Activated CD4-positive, alpha-beta T cell treated with anti-CD3 and anti-CD28 coated beads, Interleukin-2, amount 50 U/mL, for 16 hours (primary cell): ENCODE measurements at regions not wholly inside any gene's neighbourhood (a gene's known extent, or its start where the extent isn't known, plus 50 kb on each side); places are given as distances from the start of the nearest gene placed in this dataset.
"Not testable (repeated sequence)": the region's sequence is repeated elsewhere in the genome, so short reads cannot be mapped to it uniquely, and the experiment has no call there.

ENCODE experiments used
- DNase-seq: peaks from one replicate; pipeline ENCODE4 v3.0.0-alpha.2; 2020

- no peak for DNase-seq
These were observed 448.7 kb upstream of the PFKP start for GRCh38 chr10:2618690-2619089.

DNA sequence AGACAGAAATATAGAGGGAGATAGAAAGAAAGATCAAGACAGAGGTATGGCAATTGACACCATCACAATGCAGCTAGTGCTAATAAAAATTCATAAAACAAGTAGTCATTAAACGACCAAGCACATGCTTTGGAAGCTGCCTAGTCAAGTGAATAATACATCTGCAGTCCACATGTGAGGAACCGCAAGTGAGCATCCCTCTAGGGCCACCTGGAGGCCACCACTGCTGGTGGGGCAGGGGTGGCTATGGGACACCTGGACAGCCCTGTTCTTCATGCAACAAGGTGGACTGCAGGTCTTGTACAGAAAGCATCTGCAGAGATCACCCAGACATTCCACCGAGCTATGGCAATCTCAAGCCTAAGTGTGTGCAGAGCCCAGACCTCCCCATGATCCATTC lies 451.1 kb upstream of the PFKP start:
- no peak for DNase-seq

DNA sequence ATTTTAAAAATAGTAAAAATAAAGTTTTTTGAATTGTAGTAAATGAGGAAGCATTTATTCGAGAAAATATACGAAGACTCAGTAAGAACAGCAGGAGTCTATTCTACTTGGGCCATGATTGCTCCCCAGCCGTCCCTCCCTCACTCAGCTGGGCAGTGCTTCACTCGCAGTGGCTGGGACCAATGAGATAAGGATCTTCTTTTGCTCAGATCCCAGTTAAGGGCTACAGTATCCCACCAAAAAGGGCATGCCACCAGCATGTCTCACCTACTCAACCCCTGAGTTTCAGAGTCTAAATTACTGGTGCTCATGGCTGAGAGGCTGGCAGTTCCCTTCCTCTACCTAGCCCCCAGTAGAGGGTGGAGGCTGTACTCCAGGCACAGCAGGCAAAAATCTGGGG lies 455.7 kb upstream of the PFKP start:
- DNase-seq: no peak

DNA sequence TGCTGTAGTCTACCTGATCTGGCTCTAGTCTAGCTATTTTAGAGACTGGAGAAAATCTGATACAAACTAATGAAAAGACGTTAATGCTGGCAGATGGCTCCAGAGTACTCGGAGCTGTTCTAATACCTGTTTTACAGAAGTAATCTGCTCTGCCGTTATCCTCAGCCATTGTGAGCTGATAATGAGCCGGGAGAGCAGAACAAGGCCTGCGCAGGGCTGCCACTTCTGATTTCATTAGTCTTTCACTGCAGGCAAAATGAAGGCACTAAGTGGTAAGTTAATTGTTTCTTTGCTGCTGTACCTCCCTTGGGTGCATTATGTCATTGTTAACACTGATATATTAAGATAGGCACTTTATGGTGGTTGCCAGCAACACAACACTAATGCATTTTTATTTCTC lies 456.4 kb upstream of the PFKP start:
- no peak for DNase-seq

GRCh38 chr10:2604891-2605290 lies 462.5 kb upstream of the PFKP start:
- no peak for DNase-seq

- DNase-seq: no peak
These were observed 467.8 kb upstream of the PFKP start for GRCh38 chr10:2599571-2599970.

GRCh38 chr10:2592360-2593160 lies 474.8 kb upstream of the PFKP start:
- no peak for DNase-seq

GRCh38 chr10:2589196-2589595 lies 478.2 kb upstream of the PFKP start:
- DNase-seq: no peak

DNA sequence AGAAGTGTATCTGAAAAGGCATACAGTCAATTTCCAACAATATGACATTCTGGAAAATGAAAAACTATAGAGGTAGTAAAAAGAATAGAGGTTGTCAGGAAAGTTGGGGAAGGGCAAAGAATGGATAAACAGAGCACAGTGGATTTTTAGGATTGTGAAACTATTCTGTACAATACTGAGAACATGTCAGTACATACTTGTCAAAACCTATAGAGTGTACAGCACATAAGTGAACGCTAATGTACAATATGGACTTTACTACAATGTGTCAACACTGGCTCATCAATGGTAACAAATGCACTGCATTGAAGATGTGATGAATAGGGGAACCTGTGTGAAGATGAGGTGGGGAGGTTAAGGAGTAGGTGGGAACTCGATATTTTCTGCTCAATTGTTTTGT lies 483.0 kb upstream of the PFKP start:
- no peak for DNase-seq

DNA sequence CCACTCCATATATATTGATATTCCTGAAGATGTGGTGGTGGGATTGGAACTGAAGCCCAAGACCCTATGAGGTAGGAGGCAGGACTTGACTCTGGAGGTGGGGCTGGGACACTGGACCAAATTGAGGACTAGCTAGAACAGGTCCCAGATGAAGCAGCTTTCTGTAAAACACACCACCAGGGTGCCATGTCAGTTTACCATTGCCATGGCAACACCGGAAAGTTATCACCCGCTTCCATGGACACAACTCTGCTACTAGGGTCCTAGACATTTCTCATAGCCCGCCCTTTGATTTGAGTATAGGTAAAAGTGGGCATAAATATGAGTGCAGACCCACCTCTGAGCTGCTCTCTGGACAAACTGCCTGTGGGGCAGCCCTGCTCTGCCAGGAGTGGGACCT lies 490.5 kb upstream of the PFKP start:
- no peak for DNase-seq

GRCh38 chr10:2575460-2575859 lies 491.9 kb upstream of the PFKP start:
- no peak for DNase-seq

GRCh38 chr10:2572611-2573010 lies 494.7 kb upstream of the PFKP start:
- no peak for DNase-seq

DNA sequence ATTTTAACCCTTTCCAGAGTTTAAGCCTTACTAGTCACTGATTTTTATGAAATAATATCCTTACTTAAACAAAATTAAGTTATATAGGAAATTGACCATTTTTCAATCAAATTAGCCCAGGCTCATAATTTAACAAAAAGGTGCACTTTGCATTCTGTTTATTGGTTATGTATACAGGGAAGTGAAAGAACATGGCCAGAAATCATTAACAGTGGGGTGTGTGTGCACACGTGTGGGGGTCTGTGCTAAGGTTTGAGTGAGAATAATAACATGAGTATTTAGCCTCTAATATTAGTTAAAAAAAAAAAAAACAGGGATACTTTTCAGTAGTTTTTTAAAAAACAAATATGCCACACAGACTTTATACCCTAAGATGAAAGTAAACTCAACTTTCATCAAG lies 510.5 kb upstream of the PFKP start:
- DNase-seq: no peak

DNA sequence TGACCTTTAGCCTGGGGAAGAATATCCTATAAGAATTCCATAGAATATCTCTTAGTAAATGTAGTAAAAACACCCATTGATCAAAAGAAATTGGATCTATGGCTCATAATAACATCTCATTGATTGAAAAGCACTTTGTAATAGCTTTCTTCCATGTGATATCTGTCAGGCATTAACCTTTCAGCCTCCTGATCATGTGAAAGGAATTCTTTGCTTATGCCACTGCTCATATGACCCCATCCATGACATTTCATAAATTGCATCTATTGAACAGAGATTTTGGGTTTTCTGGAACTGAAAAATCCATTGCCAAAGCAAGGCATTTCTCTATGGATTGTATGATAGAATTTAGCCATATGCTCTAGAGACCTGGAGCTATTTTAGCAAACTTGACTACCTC lies 519.3 kb upstream of the PFKP start:
- DNase-seq: no peak

- DNase-seq: no peak
These were observed 519.7 kb upstream of the PFKP start for GRCh38 chr10:2547606-2548005.

DNA sequence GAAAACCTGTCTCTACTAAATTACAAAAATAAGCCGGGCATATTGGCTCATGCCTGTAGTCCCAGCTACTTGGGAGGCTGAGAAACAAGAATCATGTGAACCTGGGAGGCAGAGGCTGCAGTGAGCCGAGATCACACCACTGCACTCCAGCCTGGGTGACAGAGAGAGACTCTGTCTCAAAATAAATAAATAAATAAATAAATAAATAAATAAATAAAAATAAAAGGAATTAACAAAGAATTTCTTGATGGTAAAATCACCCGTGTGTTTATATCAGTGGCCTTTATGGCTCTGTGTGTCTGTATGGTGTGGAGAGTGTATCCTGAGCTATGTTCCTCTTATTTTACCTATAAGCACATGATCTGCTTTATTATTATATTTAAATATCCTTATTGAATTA lies 520.5 kb upstream of the PFKP start:
- DNase-seq: not testable (repeated sequence)

DNA sequence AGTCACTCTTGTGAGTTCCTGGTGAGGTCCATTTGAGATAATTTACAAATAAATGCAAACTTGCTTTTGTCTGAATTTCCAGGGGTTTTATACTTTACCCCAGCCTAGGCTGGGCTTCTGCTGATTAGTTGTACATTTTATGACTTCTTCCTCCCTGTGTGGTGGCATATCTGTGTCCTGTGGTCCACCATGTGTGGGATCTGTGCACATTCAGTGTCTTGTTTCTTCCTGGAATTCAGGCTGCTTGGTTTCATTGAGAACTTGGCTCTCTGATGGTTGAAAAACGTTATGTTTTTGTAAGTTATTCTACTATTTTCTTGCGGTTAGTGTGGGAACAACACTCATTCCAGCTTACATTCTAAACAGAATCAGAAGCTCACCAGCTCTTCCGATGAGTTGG lies 523.4 kb upstream of the PFKP start:
- no peak for DNase-seq

DNA sequence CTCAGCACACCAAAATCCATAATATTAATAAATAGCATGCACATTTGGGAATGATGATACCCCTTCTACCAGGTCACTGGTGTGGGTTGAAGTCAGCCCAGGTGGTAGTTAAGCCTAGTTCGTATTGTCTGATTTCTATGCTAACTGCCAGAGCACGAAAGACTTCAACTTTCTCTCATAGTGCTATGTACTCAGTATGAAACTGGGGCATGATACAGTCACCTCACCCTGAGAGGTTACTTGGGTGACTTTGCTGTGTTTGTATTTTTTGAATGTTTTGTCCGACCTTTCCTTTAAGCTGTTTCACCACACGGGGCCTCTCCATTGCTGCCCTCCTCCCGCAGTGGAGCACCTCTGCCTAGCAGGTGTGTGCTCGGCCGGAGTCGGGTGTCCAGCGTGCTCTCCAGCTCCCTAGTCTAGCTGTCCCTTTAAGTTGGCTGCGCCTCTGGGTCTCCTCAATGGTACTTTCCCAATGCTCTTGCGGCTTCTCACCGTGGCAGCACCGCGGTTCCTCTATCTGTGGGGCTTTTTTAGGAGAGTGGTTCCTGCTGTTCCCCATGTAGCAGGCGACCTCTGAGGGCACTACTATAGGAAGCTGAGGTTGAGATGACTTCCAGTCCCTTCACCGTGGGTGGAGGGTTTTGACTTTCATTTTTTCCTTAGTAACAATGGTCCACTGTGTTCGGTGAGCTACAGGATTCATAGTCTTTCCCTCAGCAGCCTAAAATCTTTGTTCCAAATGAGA lies 524.0 kb upstream of the PFKP start:
- no peak for DNase-seq

GRCh38 chr10:2541176-2541575 lies 526.2 kb upstream of the PFKP start:
- no peak for DNase-seq

GRCh38 chr10:2529945-2530344 lies 537.4 kb upstream of the PFKP start:
- DNase-seq: no peak

- DNase-seq: no peak
These were observed 541.6 kb upstream of the PFKP start for GRCh38 chr10:2525781-2526180.

- DNase-seq: no peak
These were observed 548.2 kb upstream of the PFKP start for GRCh38 chr10:2519139-2519538.

DNA sequence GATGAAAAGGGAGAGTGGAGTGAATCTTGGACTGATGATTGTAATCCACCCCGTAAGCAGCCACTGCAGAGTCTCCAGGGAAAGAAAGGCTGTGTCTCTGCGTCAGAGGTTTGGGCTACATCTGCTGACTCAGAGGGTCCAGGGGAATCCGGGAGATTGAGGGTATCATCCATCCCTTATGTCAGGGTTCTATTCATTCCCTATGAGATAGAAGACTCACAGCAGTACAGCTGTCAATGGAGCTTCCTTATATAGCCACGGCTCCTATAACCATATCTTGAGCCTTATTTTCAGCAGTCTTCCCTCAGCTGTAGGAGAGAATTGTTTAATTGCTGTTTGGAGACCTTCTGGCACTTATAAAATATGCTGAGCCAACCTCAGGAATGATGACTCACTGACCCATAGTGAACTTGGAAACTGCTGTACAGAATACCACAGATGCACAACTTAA lies 558.2 kb upstream of the PFKP start:
- DNase-seq: no peak

DNA sequence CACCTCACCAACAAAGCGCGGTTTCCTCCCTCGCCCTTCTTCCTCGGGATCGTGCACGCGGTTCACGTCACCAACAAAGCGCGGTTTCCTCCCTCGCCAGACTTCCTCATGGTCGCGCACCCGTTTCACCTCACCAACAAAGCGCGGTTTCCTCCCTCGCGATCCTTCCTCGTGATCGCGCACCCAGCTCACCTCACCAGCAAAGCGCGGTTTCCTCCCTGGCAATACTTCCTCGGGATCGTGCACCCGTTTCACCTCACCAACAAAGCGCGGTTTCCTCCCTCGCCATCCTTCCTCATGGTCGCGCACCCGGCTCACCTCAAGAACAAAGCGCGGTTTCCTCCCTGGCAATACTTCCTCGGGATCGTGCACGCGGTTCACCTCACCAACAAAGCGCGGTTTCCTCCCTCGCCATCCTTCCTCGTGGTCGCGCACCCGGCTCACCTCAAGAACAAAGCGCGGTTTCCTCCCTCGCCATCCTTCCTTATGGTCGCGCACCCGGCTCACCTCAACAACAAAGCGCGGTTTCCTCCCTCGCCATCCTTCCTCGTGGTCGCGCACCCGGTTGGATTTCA lies 565.9 kb upstream of the PFKP start:
- DNase-seq: not testable (repeated sequence)
